Liver (tissue), 3 donors: ENCODE measurements at regions not wholly inside any gene's neighbourhood (a gene's known extent, or its start where the extent isn't known, plus 50 kb on each side); places are given as distances from the start of the nearest gene placed in this dataset.

Experiments
- CTCF ChIP-seq: fragments of 150-350 bp; IDR thresholded peaks from 2 replicates; pipeline ENCODE4 v1.5.1; 2017; ENCODE audit warnings: improper control_type of control experiment, low read depth, low read length; ENCODE audit not compliant: missing input control
- GABPA ChIP-seq, 2 donors: IDR thresholded peaks in 1 of 2; conservative IDR thresholded peaks in 1 of 2; 2 replicates each; pipeline ENCODE4 v1.6.1; 2016; ENCODE audit warnings: antibody characterized with exemption in 2 of 2, mild to moderate bottlenecking in 1 of 2, moderate library complexity in 1 of 2
- HNF4G ChIP-seq: IDR thresholded peaks from 2 replicates; pipeline ENCODE4 v1.6.1; 2016; ENCODE audit warnings: antibody characterized with exemption
- MAX ChIP-seq: IDR thresholded peaks from 2 replicates; pipeline ENCODE4 v1.6.1; 2016; ENCODE audit warnings: antibody characterized with exemption
- RAD21 ChIP-seq, 2 donors: IDR thresholded peaks; 2 replicates each; pipeline ENCODE4 v1.6.1; 2016; ENCODE audit warnings: antibody characterized with exemption in 2 of 2, mild to moderate bottlenecking in 2 of 2
- SP1 ChIP-seq: IDR thresholded peaks from 2 replicates; pipeline ENCODE4 v1.6.1; 2018; ENCODE audit warnings: antibody characterized with exemption, mild to moderate bottlenecking
- TAF1 ChIP-seq: conservative IDR thresholded peaks from 2 replicates; pipeline ENCODE4 v1.6.1; 2016; ENCODE audit warnings: antibody characterized with exemption, mild to moderate bottlenecking
- ZBTB33 ChIP-seq: IDR thresholded peaks from 2 replicates; pipeline ENCODE4 v1.6.1; 2016; ENCODE audit warnings: antibody characterized with exemption
- donor health status: healthy.
- donor health status: healthy.

GRCh38 chr20:51174536-51174935 lies 151.6 kb upstream of the KCNG1 start:
- TF ChIP-seq CTCF: no peak
- TF ChIP-seq GABPA (IDR thresholded peaks at IDR 0.05 in 1 of 2, conservative IDR thresholded peaks at IDR 0.05 in 1 of 2): no peak
- no peak for TF ChIP-seq SP1
- no peak for TF ChIP-seq ZBTB33
- TF ChIP-seq RAD21 (IDR thresholded peaks at IDR 0.05): no peak
- no peak for TF ChIP-seq TAF1
- no peak for TF ChIP-seq HNF4G
- TF ChIP-seq MAX: no peak
